Breast epithelium (tissue), 3 donors: ENCODE measurements at regions not wholly inside any gene's neighbourhood (a gene's known extent, or its start where the extent isn't known, plus 50 kb on each side); places are given as distances from the start of the nearest gene placed in this dataset.

Experiments used
- POLR2AphosphoS5 ChIP-seq, 3 donors: sonication (generic); formaldehyde crosslinking; IDR thresholded peaks; one replicate each; pipeline ENCODE4 v1.6.1; 2017; ENCODE audit warnings: antibody characterized with exemption in 3 of 3
- TF ChIP-seq, protein P1 (sequence below), 3 donors: fragments of 450-650 bp; IDR thresholded peaks; one replicate each; pipeline ENCODE4 v1.5.1; 2016 to 2017; ENCODE audit warnings: antibody characterized with exemption in 3 of 3, mild to moderate bottlenecking in 3 of 3, moderate library complexity in 3 of 3

GRCh38 chr1:208637181-208637580, 393.0 kb upstream of the PLXNA2 start:
- TF ChIP-seq, protein P1, sequence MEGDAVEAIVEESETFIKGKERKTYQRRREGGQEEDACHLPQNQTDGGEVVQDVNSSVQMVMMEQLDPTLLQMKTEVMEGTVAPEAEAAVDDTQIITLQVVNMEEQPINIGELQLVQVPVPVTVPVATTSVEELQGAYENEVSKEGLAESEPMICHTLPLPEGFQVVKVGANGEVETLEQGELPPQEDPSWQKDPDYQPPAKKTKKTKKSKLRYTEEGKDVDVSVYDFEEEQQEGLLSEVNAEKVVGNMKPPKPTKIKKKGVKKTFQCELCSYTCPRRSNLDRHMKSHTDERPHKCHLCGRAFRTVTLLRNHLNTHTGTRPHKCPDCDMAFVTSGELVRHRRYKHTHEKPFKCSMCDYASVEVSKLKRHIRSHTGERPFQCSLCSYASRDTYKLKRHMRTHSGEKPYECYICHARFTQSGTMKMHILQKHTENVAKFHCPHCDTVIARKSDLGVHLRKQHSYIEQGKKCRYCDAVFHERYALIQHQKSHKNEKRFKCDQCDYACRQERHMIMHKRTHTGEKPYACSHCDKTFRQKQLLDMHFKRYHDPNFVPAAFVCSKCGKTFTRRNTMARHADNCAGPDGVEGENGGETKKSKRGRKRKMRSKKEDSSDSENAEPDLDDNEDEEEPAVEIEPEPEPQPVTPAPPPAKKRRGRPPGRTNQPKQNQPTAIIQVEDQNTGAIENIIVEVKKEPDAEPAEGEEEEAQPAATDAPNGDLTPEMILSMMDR (IDR thresholded peaks at IDR 0.05): no peak
- TF ChIP-seq POLR2AphosphoS5 (IDR thresholded peaks at IDR 0.05): no peak
